ENCODE measurements at regions not wholly inside any gene's neighbourhood (a gene's known extent, or its start where the extent isn't known, plus 50 kb on each side); places are given as distances from the start of the nearest gene placed in this dataset.

DNA sequence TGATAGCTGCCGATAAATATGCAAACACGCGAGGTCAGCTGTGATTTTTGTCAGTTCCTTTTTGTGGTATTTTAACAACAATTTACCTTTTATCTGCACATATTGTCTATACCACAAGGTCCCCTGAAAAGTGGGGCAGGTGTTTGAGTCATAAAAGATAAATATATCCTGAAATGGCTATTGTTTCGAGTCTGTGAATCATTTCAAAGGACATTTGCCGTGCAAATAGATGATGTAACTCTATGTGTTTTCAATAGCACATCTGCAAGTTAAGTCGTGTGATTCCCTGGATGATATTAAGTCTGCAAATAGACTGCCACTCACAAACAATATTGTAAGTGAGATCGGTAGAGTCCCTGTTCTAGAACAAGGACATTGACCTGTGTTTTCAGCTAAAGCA, 193.0 kb upstream of the PITRM1 start:
- TF ChIP-seq, protein P1, sequence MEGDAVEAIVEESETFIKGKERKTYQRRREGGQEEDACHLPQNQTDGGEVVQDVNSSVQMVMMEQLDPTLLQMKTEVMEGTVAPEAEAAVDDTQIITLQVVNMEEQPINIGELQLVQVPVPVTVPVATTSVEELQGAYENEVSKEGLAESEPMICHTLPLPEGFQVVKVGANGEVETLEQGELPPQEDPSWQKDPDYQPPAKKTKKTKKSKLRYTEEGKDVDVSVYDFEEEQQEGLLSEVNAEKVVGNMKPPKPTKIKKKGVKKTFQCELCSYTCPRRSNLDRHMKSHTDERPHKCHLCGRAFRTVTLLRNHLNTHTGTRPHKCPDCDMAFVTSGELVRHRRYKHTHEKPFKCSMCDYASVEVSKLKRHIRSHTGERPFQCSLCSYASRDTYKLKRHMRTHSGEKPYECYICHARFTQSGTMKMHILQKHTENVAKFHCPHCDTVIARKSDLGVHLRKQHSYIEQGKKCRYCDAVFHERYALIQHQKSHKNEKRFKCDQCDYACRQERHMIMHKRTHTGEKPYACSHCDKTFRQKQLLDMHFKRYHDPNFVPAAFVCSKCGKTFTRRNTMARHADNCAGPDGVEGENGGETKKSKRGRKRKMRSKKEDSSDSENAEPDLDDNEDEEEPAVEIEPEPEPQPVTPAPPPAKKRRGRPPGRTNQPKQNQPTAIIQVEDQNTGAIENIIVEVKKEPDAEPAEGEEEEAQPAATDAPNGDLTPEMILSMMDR (IDR thresholded peaks at IDR 0.05; ENCODE audit: insufficient read depth, low read depth, low read length, missing control alignments): no peak
- H3K4me3 ChIP-seq (ENCODE audit: low read depth, low read length): no peak overlapping the region
- DNase-seq (ENCODE audit: low read depth): no peak

DNA sequence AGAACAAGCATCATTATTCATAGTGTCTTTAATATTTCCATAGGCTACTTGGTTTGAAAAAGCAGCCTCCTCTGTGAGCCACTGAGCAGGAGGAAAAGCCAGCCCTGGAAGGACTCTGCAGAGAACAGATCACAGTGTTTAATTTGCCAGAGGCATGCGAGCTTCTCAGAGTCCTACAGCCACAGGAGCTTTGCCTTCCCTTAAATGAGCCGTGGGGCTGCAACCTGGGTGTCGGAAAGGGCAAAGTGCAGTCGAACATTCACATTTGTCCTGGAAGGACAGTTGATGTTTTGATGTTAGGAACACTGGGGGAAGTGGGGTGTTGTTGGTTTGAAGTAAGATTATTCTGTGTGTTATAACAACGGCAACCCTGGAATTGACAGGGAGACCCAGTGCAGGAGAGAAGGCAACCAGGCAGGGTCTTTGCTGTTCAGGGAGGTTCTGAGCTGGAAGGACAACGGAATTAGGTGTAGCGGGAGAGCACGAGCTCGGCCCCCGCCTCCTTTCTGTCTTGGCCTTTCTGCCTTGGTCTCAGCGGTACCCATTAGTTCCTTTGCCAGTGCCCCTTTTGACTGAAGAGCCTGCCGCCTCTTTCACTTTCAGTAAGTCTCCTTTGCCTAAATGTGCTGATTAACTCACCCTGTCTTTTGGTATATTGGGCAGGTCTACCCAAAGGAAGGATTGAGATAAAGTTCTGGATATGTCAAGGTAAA, 192.3 kb upstream of the PITRM1 start:
- no peak for DNase-seq (ENCODE audit: low read depth)
- TF ChIP-seq, protein P1 (IDR thresholded peaks at IDR 0.05; ENCODE audit: insufficient read depth, low read depth, low read length, missing control alignments): no peak
- H3K4me3 ChIP-seq (ENCODE audit: low read depth, low read length): no peak overlapping the region

DNA sequence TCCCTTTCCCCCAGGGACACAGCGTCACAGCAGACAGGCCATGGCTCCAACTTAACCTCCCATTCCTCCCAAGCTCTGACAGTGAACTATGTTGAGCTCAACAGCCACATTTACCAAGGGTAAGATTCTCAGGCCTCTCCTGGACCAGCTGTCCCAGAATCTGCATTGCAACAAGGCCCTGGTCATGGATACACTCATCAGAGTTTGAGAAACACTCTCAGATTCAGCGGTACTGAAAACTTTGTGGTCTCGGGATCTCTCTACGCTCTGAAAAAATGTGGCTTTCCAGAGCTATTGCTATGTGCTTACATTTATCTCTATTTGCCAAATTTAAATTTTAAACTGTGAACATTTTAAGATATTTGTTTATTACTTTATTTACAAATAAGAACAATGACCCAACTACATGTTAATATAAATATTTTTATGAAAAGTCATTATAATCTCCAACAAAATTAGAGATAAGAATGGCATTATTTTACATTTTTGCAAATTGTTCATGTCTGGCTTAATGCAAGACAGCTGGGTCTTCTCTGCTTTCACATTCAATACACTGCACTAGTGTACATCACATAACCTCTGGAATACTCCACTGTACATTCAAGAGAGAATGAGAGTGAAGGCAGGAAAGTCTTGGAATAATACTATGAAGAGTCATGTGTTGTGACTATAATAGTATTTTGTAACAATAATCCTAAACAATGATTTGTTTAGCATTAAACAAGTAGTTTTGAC, 190.9 kb upstream of the PITRM1 start:
- no peak overlapping the region for H3K4me3 ChIP-seq (ENCODE audit: low read depth, low read length)
- TF ChIP-seq, protein P1 (IDR thresholded peaks at IDR 0.05; ENCODE audit: insufficient read depth, low read depth, low read length, missing control alignments): no peak
- no peak for DNase-seq (ENCODE audit: low read depth)

DNA sequence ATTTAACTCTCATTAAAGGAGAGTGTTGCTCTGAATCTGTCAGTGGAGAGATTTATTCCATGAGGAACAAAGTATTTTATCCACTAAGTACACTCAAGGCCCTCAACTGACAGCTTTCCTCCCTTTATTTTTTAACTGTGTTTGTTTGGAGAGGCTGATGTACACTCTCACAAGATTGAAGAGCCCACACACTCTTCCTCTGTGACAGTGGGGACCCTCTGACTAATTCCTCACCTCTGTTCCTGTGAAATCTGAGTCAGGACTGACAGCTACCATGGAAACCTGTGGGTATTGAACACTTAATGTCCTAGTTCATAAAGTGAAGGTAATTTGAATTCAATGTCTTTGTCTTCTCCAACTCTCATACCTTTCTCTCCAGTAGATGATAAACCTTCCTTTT, 189.8 kb upstream of the PITRM1 start:
- DNase-seq (ENCODE audit: low read depth): no peak
- TF ChIP-seq, protein P1 (IDR thresholded peaks at IDR 0.05; ENCODE audit: insufficient read depth, low read depth, low read length, missing control alignments): no peak
- no peak overlapping the region for H3K4me3 ChIP-seq (ENCODE audit: low read depth, low read length)

DNA sequence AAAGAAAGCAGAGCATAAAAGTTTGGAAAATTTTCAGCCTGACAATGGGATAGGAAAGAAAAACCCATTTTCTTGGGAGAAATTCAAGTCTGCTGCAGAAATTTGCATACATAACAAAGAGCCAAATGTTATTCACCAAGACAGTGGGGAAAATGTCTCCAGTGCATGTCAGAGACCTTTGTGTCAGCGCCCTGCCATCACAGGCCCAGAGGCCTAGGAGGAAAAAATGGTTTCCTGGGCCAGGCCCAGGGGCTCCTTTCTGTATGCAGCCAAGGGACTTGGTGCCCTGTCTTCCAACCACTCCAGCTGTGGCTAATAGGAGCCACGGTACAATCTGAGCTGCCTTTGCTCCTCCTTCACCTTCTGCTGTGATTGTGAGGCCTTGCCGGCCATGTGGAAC, 189.1 kb upstream of the PITRM1 start:
- H3K4me3 ChIP-seq (ENCODE audit: low read depth, low read length): no peak overlapping the region
- TF ChIP-seq, protein P1 (IDR thresholded peaks at IDR 0.05; ENCODE audit: insufficient read depth, low read depth, low read length, missing control alignments): no peak
- DNase-seq (ENCODE audit: low read depth): no peak

DNA sequence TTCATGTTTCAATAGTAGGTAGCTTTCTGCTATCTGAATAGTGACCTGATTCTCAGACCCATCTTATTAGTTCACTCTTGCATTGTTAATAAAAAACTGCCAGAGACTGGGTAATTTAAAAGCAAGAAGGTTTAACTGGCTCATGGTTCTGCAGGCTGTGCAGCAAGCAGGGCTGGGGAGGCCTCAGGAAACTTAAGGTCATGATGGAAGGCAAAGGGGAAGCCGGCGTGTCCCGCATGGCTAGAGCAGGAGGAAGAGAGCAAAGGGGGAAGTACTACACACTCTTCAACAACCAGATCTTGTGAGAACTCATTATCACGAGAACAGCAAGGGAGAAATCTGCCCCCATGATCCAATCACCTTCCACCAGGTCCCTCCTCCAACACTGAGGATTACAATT, 185.2 kb upstream of the PITRM1 start:
- TF ChIP-seq, protein P1 (IDR thresholded peaks at IDR 0.05; ENCODE audit: insufficient read depth, low read depth, low read length, missing control alignments): no peak
- no peak for DNase-seq (ENCODE audit: low read depth)
- no peak overlapping the region for H3K4me3 ChIP-seq (ENCODE audit: low read depth, low read length)
